Transverse colon (tissue), 4 donors: ENCODE measurements at regions not wholly inside any gene's neighbourhood (a gene's known extent, or its start where the extent isn't known, plus 50 kb on each side); places are given as distances from the start of the nearest gene placed in this dataset.

Experiments
- POLR2AphosphoS5 ChIP-seq, 3 donors: sonication (generic); formaldehyde crosslinking; IDR thresholded peaks; one replicate each; pipeline ENCODE4 v1.6.1; 2016; ENCODE audit warnings: antibody characterized with exemption in 3 of 3
- TF ChIP-seq, protein P1 (sequence below), 5 experiments: fragments of 200-600 bp in 3 of 5; fragments of 450-650 bp in 2 of 5; sonication (generic) in 3 of 5; IDR thresholded peaks; 1 replicate in 2 of 5; 2 replicates in 3 of 5; pipeline ENCODE4 v1.5.1; 2016 to 2017; ENCODE audit warnings: antibody characterized with exemption in 5 of 5, inconsistent platforms in 3 of 5, mild to moderate bottlenecking in 2 of 5, moderate library complexity in 1 of 5

- no peak for TF ChIP-seq POLR2AphosphoS5 (IDR thresholded peaks at IDR 0.05)
- TF ChIP-seq, protein P1, sequence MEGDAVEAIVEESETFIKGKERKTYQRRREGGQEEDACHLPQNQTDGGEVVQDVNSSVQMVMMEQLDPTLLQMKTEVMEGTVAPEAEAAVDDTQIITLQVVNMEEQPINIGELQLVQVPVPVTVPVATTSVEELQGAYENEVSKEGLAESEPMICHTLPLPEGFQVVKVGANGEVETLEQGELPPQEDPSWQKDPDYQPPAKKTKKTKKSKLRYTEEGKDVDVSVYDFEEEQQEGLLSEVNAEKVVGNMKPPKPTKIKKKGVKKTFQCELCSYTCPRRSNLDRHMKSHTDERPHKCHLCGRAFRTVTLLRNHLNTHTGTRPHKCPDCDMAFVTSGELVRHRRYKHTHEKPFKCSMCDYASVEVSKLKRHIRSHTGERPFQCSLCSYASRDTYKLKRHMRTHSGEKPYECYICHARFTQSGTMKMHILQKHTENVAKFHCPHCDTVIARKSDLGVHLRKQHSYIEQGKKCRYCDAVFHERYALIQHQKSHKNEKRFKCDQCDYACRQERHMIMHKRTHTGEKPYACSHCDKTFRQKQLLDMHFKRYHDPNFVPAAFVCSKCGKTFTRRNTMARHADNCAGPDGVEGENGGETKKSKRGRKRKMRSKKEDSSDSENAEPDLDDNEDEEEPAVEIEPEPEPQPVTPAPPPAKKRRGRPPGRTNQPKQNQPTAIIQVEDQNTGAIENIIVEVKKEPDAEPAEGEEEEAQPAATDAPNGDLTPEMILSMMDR (IDR thresholded peaks at IDR 0.05) = no peak
These were observed 735.5 kb downstream of the KCNA4 start for GRCh38 chr11:29281271-29281777.
